MCF 10A (cell line): ENCODE measurements at regions not wholly inside any gene's neighbourhood (a gene's known extent, or its start where the extent isn't known, plus 50 kb on each side); places are given as distances from the start of the nearest gene placed in this dataset.

Experiments used
- BruUV-seq: library from RNA; stranded (reverse); fragments of 400-500 nt; replicated peaks from 2 replicates; lab custom pipeline; 2021; lab: Mats Ljungman, UMichigan
- CTCF ChIA-PET: fragments of 300-600 bp; sonication (Branson Sonifier 250); formaldehyde crosslinking; extraction: SDS; loops from one replicate; lab custom pipeline; 2021; ENCODE audit warnings: antibody characterized with exemption, inconsistent platforms; lab: Yijun Ruan, JAX
- POLR2A ChIA-PET: fragments of 300-600, 350-650 bp; sonication (Branson Sonifier 250); formaldehyde crosslinking; extraction: SDS; loops from one replicate; lab custom pipeline; 2020; ENCODE audit warnings: antibody characterized with exemption, inconsistent platforms; lab: Yijun Ruan, JAX
- DNase-seq: peaks from one replicate; pipeline ENCODE4 v3.0.0-alpha.2; 2018; ENCODE audit not compliant: unreplicated experiment
- H3K27ac Mint-ChIP-seq: one replicate; pipeline ENCODE4 v1.8.0; 2022; ENCODE audit warnings: mild to moderate bottlenecking, low read depth, mixed read lengths; ENCODE audit not compliant: unreplicated experiment
- H3K27me3 Mint-ChIP-seq: one replicate; pipeline ENCODE4 v1.8.0; 2022; ENCODE audit warnings: mixed read lengths; ENCODE audit not compliant: insufficient read depth, unreplicated experiment
- H3K36me3 Mint-ChIP-seq: one replicate; pipeline ENCODE4 v1.8.0; 2022; ENCODE audit warnings: mild to moderate bottlenecking, moderate library complexity, mixed read lengths; ENCODE audit not compliant: insufficient read depth, unreplicated experiment
- H3K4me1 Mint-ChIP-seq: one replicate; pipeline ENCODE4 v1.8.0; 2022; ENCODE audit warnings: mixed read lengths; ENCODE audit not compliant: insufficient read depth, unreplicated experiment
- H3K4me3 Mint-ChIP-seq: one replicate; pipeline ENCODE4 v1.8.0; 2022; ENCODE audit warnings: mild to moderate bottlenecking, moderate library complexity, mixed read lengths; ENCODE audit not compliant: unreplicated experiment
- H3K9me3 Mint-ChIP-seq: one replicate; pipeline ENCODE4 v1.8.0; 2022; ENCODE audit warnings: mixed read lengths; ENCODE audit not compliant: unreplicated experiment
- CTCF ChIP-seq: fragments of 200-600 bp; IDR thresholded peaks from one replicate; pipeline ENCODE4 v1.8.0; 2022; ENCODE audit warnings: antibody characterized with exemption, mild to moderate bottlenecking; ENCODE audit not compliant: unreplicated experiment
- intact Hi-C: fragments of 100-400 bp; cut with micrococcal nuclease; formaldehyde crosslinking; loops from 2 replicates; pipeline ENCODE4 v1.14.1; 2022

GRCh38 chr9:30020161-30020560 is 2364.3 kb upstream of the ACO1 start:
- no TSS peak for BruUV-seq
- ChIA-PET POLR2A (no interaction called here), CTCF (no interaction called here)
- no peaks in the 10 kb centered on the region for H3K9me3 Mint-ChIP-seq
- H3K4me1 Mint-ChIP-seq: peaks cover 5% of the 10 kb centered on the region
- H3K27me3 Mint-ChIP-seq: no peaks in the 10 kb centered on the region
- TF ChIP-seq CTCF: no peak
- intact Hi-C loops: no loop called here
- no peak overlapping the region for H3K27ac Mint-ChIP-seq
- no peak overlapping the region for H3K4me3 Mint-ChIP-seq
- DNase-seq: no peak
- H3K36me3 Mint-ChIP-seq: no peaks in the 10 kb centered on the region

DNA sequence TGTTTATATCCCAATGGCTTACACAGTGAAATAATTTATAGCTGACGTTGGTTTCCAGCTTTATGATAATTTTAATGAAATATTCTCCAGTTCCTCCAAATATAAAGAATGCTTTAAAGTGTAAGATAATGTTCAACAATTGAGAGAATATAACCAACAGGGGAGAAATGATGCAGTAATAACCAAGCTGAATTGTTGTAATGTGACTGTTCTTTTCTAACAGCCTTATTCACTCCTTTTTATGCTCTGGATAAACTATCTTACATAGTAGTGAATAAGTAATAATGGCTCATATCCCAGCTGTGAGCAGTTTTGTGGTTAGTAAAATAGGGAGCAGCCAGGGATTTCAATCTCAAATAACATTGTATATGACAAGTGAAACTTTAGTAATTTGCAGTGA is 2348.7 kb upstream of the ACO1 start:
- no TSS peak for BruUV-seq
- TF ChIP-seq CTCF: no peak
- Mint-ChIP-seq H3K27me3 (peaks cover 12% of the 10 kb centered on the region), H3K36me3 (no peaks in the 10 kb centered on the region), H3K27ac (no peak overlapping the region), H3K9me3 (no peaks in the 10 kb centered on the region), H3K4me3 (no peak overlapping the region), H3K4me1 (no peaks in the 10 kb centered on the region)
- POLR2A ChIA-PET: no interaction called here
- CTCF ChIA-PET: no interaction called here
- intact Hi-C loops: no loop called here
- no peak for DNase-seq

DNA sequence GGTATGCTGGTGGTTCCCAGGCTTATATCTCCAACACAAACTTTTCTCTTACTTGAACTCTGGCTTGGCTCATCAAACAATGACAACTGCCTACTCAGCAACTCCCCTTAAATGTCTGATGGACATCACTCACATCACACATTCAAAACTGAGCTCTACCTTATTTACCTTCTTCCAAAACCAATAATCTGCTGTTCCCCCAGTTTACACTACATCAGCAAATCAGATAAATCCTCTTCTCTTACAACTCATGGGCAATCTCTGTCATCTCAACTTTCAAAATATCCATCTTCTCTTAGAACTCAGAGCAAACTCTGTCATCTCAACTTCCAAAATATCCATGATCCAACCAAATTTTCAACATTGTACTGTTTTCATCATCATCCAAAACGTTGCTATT is 2347.9 kb upstream of the ACO1 start:
- intact Hi-C loops: no loop called here
- H3K4me3 Mint-ChIP-seq: no peak overlapping the region
- POLR2A ChIA-PET: no interaction called here

DNA sequence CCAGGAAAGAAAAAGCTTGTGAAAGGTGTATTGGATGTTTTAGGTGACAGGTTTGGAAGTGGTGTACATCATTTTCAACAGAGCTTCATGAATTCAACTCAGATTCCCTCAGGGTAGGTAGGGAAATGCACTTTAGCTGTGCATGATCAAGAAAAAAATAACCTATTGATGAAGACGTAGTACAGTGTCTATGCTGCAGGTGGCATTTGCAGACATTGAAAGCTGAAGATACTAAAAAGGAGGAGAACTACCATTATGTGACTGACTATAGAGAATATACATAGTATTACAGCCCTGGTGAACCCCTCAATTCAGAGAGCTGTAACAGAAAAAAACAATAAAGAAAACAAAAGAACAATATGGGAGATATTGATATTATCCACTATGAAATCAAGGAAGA is 2344.7 kb upstream of the ACO1 start:
- TF ChIP-seq CTCF: no peak
- peak; percentile 16 for DNase-seq
- no peak overlapping the region for H3K4me3 Mint-ChIP-seq
- ChIA-PET CTCF (interaction anchor here (0.6 to 0.7 kb wide), 2 partner anchors 81 to 274 kb away, joined by 3 to 4 read pairs; no protein-coding TSS in a partner anchor), POLR2A (no interaction called here)
- no peaks in the 10 kb centered on the region for H3K4me1 Mint-ChIP-seq
- no TSS peak for BruUV-seq
- no peaks in the 10 kb centered on the region for H3K9me3 Mint-ChIP-seq
- intact Hi-C loops: no loop called here
- no peak overlapping the region for H3K27ac Mint-ChIP-seq
- no peaks in the 10 kb centered on the region for H3K36me3 Mint-ChIP-seq
- H3K27me3 Mint-ChIP-seq: peaks cover 12% of the 10 kb centered on the region

More for the DNA sequence above, 2347.9 kb upstream of the ACO1 start:
- no peaks in the 10 kb centered on the region for H3K36me3 Mint-ChIP-seq
- no peak for DNase-seq
- CTCF ChIA-PET: no interaction called here
- H3K27me3 Mint-ChIP-seq: peaks cover 12% of the 10 kb centered on the region
- no peak for TF ChIP-seq CTCF
- no peak overlapping the region for H3K27ac Mint-ChIP-seq
- no TSS peak for BruUV-seq
- no peaks in the 10 kb centered on the region for H3K4me1 Mint-ChIP-seq
- no peaks in the 10 kb centered on the region for H3K9me3 Mint-ChIP-seq
